A673 (cell line): ENCODE measurements at regions not wholly inside any gene's neighbourhood (a gene's known extent, or its start where the extent isn't known, plus 50 kb on each side); places are given as distances from the start of the nearest gene placed in this dataset.
A peak's percentile ranks its signal among the peaks of the same experiment; 100 is the strongest.

ENCODE experiments used
- BruUV-seq: library from RNA; stranded (reverse); fragments of 400-500 nt; replicated peaks from 2 replicates; lab custom pipeline; 2021; lab: Mats Ljungman, UMichigan
- CTCF ChIA-PET: fragments of 300-600 bp; sonication (Branson Sonifier 250); formaldehyde crosslinking; loops from one replicate; lab custom pipeline; 2022; ENCODE audit warnings: antibody characterized with exemption; lab: Charles Lee
- POLR2A ChIA-PET: fragments of 300-600 bp; sonication (Branson Sonifier 250); formaldehyde crosslinking; loops from one replicate; lab custom pipeline; 2022; ENCODE audit warnings: antibody characterized with exemption; ENCODE audit not compliant: low non-redundant PET; lab: Charles Lee
- DNase-seq: peaks from one replicate; pipeline ENCODE4 v3.0.0-alpha.2; 2015; ENCODE audit warnings: low spot score
- H3K27ac ChIP-seq: fragments of 200-600 bp; sonication (generic); 2 replicates; pipeline ENCODE4 v1.5.1; 2016; ENCODE audit warnings: mixed run types, low read depth, mild to moderate bottlenecking, mixed read lengths, antibody characterized with exemption, low read length; ENCODE audit not compliant: poor library complexity, severe bottlenecking
- H3K27me3 ChIP-seq: fragments of 200-600 bp; sonication (generic); replicated peaks from 2 replicates; pipeline ENCODE4 v1.6.1; 2017; ENCODE audit warnings: mixed run types, low read depth, mild to moderate bottlenecking, mixed read lengths, antibody characterized with exemption, low read length; ENCODE audit not compliant: insufficient read depth, poor library complexity
- H3K36me3 ChIP-seq: fragments of 200-600 bp; sonication (generic); 2 replicates; pipeline ENCODE4 v1.6.1; 2016; ENCODE audit warnings: mixed run types, mild to moderate bottlenecking, mixed read lengths, antibody characterized with exemption, low read length; ENCODE audit not compliant: insufficient read depth, poor library complexity, severe bottlenecking
- H3K4me1 ChIP-seq: fragments of 200-600 bp; sonication (generic); 2 replicates; pipeline ENCODE4 v1.6.1; 2017; ENCODE audit warnings: mixed run types, mild to moderate bottlenecking, mixed read lengths, antibody characterized with exemption, low read length; ENCODE audit not compliant: insufficient read depth, poor library complexity, severe bottlenecking
- H3K4me3 ChIP-seq: fragments of 200-600 bp; sonication (generic); 2 replicates; pipeline ENCODE4 v1.5.1; 2016; ENCODE audit warnings: low read depth, mixed run types, mild to moderate bottlenecking, mixed read lengths, low read length; ENCODE audit not compliant: poor library complexity, severe bottlenecking
- H3K9me3 ChIP-seq: fragments of 200-600 bp; sonication (generic); 2 replicates; pipeline ENCODE4 v1.6.1; 2016; ENCODE audit warnings: mixed run types, low read depth, mild to moderate bottlenecking, mixed read lengths, antibody characterized with exemption, low read length; ENCODE audit not compliant: poor library complexity, severe bottlenecking
- EZH2 ChIP-seq: fragments of 200-600 bp; sonication (generic); IDR thresholded peaks from 2 replicates; pipeline ENCODE4 v1.6.1; 2017; ENCODE audit warnings: borderline replicate concordance, low read depth, mild to moderate bottlenecking, mixed read lengths, antibody characterized with exemption, low read length; ENCODE audit not compliant: poor library complexity, severe bottlenecking
- intact Hi-C: fragments of 100-400 bp; cut with micrococcal nuclease; formaldehyde crosslinking; loops from one replicate; pipeline ENCODE4 v1.10.0; 2022; ENCODE audit not compliant: unreplicated experiment
- TF ChIP-seq, protein P1 (sequence below): fragments of 300-800, 200-600 bp; sonication (generic); conservative IDR thresholded peaks from 2 replicates; pipeline ENCODE4 v1.5.1; 2017; ENCODE audit warnings: low read depth, mild to moderate bottlenecking, antibody characterized with exemption, low read length, moderate library complexity, mixed read lengths

DNA sequence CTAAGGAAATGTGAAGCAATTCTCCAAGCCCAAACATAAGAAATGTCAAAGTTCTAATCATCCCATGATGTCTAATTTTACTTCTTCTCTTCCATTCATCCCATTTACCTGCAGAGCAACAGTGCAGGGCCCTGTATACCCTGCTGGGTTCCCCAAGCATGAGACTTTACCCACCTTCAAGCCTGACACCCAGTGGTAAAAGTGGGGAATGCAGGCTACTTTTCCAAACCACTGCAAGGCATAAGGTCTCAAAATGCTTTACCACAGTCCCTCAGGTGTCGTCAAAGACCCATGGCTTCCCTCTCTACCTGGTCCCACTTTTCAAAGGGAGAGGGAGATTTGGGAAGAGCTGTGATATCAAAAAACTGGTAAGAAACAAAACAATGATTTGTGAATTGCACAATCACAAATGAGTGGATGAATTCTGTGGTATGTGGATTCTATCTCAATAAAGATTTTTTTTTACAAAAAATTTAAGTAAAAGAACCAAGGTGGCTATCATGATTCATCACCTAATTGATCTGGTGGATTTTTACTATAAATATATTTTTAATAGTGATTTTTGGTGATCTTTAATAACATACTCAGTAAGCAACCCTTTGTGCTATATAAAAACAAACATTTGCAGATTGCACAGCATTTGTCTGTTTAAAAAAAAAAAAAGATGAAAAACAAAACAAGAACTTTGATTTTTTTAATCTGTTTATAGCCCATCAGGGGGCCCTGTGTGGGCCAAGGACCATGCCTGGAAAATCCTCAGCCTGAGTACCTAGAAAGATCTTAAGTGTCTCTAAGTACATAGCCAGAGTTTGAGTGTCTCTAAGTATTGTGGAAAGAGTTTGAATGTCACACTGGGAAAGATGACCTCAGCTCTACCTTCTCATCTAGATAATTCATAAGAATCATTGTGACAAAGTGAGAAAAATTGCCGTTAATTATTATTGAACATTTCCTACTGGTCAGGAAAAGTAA, 73.1 kb upstream of the GJB5 start:
- peak; percentile 58 for DNase-seq
- ChIA-PET CTCF (no interaction called here), POLR2A (no interaction called here)
- Histone ChIP-seq H3K36me3 (no peaks in the 10 kb centered on the region), H3K27ac (no peak overlapping the region), H3K4me1 (no peaks in the 10 kb centered on the region), H3K9me3 (no peaks in the 10 kb centered on the region), H3K4me3 (no peak overlapping the region), H3K27me3 (no peaks in the 10 kb centered on the region)
- no peak for TF ChIP-seq EZH2
- TF ChIP-seq, protein P1, sequence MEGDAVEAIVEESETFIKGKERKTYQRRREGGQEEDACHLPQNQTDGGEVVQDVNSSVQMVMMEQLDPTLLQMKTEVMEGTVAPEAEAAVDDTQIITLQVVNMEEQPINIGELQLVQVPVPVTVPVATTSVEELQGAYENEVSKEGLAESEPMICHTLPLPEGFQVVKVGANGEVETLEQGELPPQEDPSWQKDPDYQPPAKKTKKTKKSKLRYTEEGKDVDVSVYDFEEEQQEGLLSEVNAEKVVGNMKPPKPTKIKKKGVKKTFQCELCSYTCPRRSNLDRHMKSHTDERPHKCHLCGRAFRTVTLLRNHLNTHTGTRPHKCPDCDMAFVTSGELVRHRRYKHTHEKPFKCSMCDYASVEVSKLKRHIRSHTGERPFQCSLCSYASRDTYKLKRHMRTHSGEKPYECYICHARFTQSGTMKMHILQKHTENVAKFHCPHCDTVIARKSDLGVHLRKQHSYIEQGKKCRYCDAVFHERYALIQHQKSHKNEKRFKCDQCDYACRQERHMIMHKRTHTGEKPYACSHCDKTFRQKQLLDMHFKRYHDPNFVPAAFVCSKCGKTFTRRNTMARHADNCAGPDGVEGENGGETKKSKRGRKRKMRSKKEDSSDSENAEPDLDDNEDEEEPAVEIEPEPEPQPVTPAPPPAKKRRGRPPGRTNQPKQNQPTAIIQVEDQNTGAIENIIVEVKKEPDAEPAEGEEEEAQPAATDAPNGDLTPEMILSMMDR, result peak; percentile 82
- intact Hi-C loops, result loop anchor here (2.0 to 10.0 kb wide), 2 partner anchors 221 to 1047 kb away; no protein-coding TSS in a partner anchor
- BruUV-seq, result no TSS peak

DNA sequence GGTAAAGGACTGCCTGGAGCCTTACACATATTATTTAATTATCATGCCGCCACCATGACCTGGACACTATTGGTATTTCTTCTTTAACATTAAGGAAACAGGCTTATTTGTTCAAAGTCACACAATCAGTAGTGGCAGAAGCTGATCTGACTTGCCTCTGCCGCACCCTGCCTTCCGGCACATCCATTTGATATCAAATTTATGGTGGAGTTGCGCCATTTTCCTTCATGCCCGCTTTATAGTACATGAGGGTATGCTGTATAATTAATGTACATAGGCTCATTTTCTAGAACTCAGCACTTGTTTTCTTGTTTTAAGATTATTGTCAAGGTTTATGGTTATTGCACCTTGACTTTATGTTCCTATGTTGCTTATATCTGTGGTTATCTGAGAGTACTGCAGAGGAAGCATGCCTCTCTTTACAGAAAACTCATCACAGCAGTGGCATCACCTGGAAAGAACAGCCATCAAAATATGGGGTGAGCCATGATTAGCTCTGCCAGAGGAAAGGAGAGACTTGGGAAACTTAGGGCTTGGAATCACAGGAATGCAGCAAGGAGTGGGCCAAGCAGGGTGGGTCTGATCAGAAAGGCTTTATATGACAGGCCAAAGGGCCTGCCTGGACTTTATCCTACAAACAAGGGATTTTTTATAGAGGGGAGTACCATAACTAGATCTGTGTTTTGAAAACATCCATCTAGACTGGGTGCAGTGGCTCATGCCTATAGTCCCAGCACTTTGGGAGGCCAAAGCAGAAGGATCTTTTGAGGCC, 72.2 kb upstream of the GJB5 start:
- Histone ChIP-seq H3K36me3 (no peaks in the 10 kb centered on the region), H3K9me3 (no peaks in the 10 kb centered on the region), H3K4me1 (no peaks in the 10 kb centered on the region), H3K4me3 (no peak overlapping the region), H3K27ac (no peak overlapping the region), H3K27me3 (peaks cover 4% of the 10 kb centered on the region)
- ChIA-PET POLR2A (no interaction called here), CTCF (no interaction called here)
- BruUV-seq, result no TSS peak
- TF ChIP-seq, protein P1, result no peak
- no peak for TF ChIP-seq EZH2
- intact Hi-C loops, result loop anchor here (10.0 kb wide), 1 partner anchor 1048 kb away; no protein-coding TSS in a partner anchor
- no peak for DNase-seq

DNA sequence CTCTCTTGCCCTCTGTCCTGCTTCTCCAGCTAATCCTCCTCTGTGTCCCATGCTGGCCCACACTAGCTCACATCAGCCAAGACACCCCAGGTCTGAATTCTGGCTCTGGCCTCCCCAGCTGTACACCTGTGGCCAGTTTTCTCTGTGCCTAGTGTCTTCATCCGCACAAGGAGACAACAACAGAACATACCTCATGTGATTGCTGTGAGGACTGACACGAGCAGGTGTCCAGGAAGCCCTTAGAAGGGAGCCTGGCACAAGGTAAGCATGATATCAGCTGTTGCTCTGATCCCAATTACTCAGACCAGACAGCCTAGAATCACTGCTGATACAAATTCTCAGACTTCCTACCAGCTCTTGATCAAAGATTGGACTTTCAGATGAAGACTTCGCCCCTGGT, 71.2 kb upstream of the GJB5 start:
- no peak for DNase-seq
- Histone ChIP-seq H3K4me1 (no peaks in the 10 kb centered on the region), H3K27ac (no peak overlapping the region), H3K9me3 (no peaks in the 10 kb centered on the region), H3K36me3 (no peaks in the 10 kb centered on the region), H3K27me3 (peaks cover 4% of the 10 kb centered on the region), H3K4me3 (no peak overlapping the region)
- no TSS peak for BruUV-seq
- no peak for TF ChIP-seq EZH2
- TF ChIP-seq, protein P1, result no peak
- intact Hi-C loops, result loop anchor here (10.0 kb wide), 1 partner anchor 1049 kb away; no protein-coding TSS in a partner anchor
- ChIA-PET CTCF (no interaction called here), POLR2A (no interaction called here)
